H1 (cell line): ENCODE measurements at regions not wholly inside any gene's neighbourhood (a gene's known extent, or its start where the extent isn't known, plus 50 kb on each side); places are given as distances from the start of the nearest gene placed in this dataset.

Experiments
- BRCA1 ChIP-seq: IDR thresholded peaks from 2 replicates; pipeline ENCODE4 v1.6.1; 2012; ENCODE audit warnings: low read depth, low read length, improper control_type of control experiment
- CHD7 ChIP-seq: fragments of 300-600 bp; sonication (generic); IDR thresholded peaks from 2 replicates; pipeline ENCODE4 v1.7.1; 2012; ENCODE audit warnings: low read length, moderate library complexity, mild to moderate bottlenecking, inconsistent platforms; ENCODE audit not compliant: insufficient replicate concordance
- NRF1 ChIP-seq: IDR thresholded peaks from 2 replicates; pipeline ENCODE4 v1.6.1; 2011; ENCODE audit warnings: mild to moderate bottlenecking, low read depth, low read length, improper control_type of control experiment
- SP2 ChIP-seq: IDR thresholded peaks from 2 replicates; pipeline ENCODE4 v1.6.1; 2012; ENCODE audit warnings: mild to moderate bottlenecking, low read length, inconsistent platforms

- TF ChIP-seq CHD7, result no peak
- no peak for TF ChIP-seq SP2
- TF ChIP-seq BRCA1, result no peak
- TF ChIP-seq NRF1, result no peak
- TF ChIP-seq, all 59 proteins: peak for 0
These were observed 126.2 kb upstream of the RBFOX1 start (continued) for GRCh38 chr16:7206469-7206868.
